PC-3 (cell line): ENCODE measurements at regions not wholly inside any gene's neighbourhood (a gene's known extent, or its start where the extent isn't known, plus 50 kb on each side); places are given as distances from the start of the nearest gene placed in this dataset.

ENCODE experiments used
- ATAC-seq: fragments of 200-7000 bp; cut with Tn5 transposase; 2 replicates; pipeline ENCODE4 v1.9.1; 2020; ENCODE audit warnings: mild to moderate bottlenecking, moderate library complexity
- BruUV-seq: library from RNA; stranded (reverse); fragments of 400-500 nt; replicated peaks from 2 replicates; lab custom pipeline; 2021; lab: Mats Ljungman, UMichigan
- CTCF ChIA-PET: fragments of 300-600 bp; sonication (Branson Sonifier 250); formaldehyde crosslinking; loops from one replicate; lab custom pipeline; 2022; ENCODE audit warnings: antibody characterized with exemption; lab: Charles Lee
- POLR2A ChIA-PET: fragments of 300-600 bp; sonication (Branson Sonifier 250); formaldehyde crosslinking; loops from one replicate; lab custom pipeline; 2022; ENCODE audit warnings: antibody characterized with exemption; ENCODE audit not compliant: unreplicated experiment; lab: Charles Lee
- DNase-seq: peaks from one replicate; pipeline ENCODE4 v3.0.0-alpha.2; 2015
- H2AFZ ChIP-seq: fragments of 300-600 bp; sonication (generic); 2 replicates; pipeline ENCODE4 v1.6.0; 2016; ENCODE audit warnings: antibody characterized with exemption, low read length
- H3F3A ChIP-seq: fragments of 300-600 bp; sonication (generic); one replicate; pipeline ENCODE4 v1.6.0; 2017; ENCODE audit warnings: antibody characterized with exemption, low read length, control low read depth, mild to moderate bottlenecking; ENCODE audit not compliant: unreplicated experiment
- H3K27ac ChIP-seq: fragments of 300-600 bp; sonication (generic); 2 replicates; pipeline ENCODE4 v1.5.1; 2016; ENCODE audit warnings: mild to moderate bottlenecking, low read length
- H3K27me3 ChIP-seq: fragments of 300-600 bp; sonication (generic); 2 replicates; pipeline ENCODE4 v1.6.1; 2016; ENCODE audit warnings: low read length, mixed read lengths
- H3K36me3 ChIP-seq: fragments of 300-600 bp; sonication (generic); 2 replicates; pipeline ENCODE4 v1.6.1; 2016; ENCODE audit warnings: low read depth, mixed run types, low read length, mixed read lengths
- H3K4me1 ChIP-seq: fragments of 300-600 bp; sonication (generic); 2 replicates; pipeline ENCODE4 v1.5.1; 2016; ENCODE audit warnings: low read length; ENCODE audit not compliant: insufficient read depth
- H3K4me2 ChIP-seq: fragments of 300-600 bp; sonication (generic); 2 replicates; pipeline ENCODE4 v1.6.0; 2016; ENCODE audit warnings: low read length
- H3K4me3 ChIP-seq: fragments of 300-600 bp; sonication (generic); 2 replicates; pipeline ENCODE4 v1.5.1; 2016; ENCODE audit warnings: mild to moderate bottlenecking, low read length, mixed read lengths
- H3K79me2 ChIP-seq: fragments of 300-600 bp; sonication (generic); 2 replicates; pipeline ENCODE4 v1.6.1; 2017; ENCODE audit warnings: low read length, mixed read lengths
- H3K9ac ChIP-seq: fragments of 300-600 bp; sonication (generic); 2 replicates; pipeline ENCODE4 v1.6.0; 2016; ENCODE audit warnings: mild to moderate bottlenecking, low read length
- H3K9me2 ChIP-seq: fragments of 300-600 bp; sonication (generic); replicated peaks from 2 replicates; pipeline ENCODE4 v1.6.1; 2016; ENCODE audit warnings: mixed run types, low read length, mixed read lengths
- H3K9me3 ChIP-seq: fragments of 300-600 bp; sonication (generic); 2 replicates; pipeline ENCODE4 v1.6.1; 2016; ENCODE audit warnings: low read length, mixed read lengths
- H4K20me1 ChIP-seq: fragments of 300-600 bp; sonication (generic); 2 replicates; pipeline ENCODE4 v1.6.1; 2016; ENCODE audit warnings: low read length, mixed read lengths
- EZH2 ChIP-seq: fragments of 300-600 bp; sonication (generic); IDR thresholded peaks from one replicate; pipeline ENCODE4 v1.6.1; 2017; ENCODE audit warnings: antibody characterized with exemption, mild to moderate bottlenecking, low read length; ENCODE audit not compliant: unreplicated experiment
- EZH2phosphoT487 ChIP-seq: fragments of 300-600 bp; sonication (generic); IDR thresholded peaks from 2 replicates; pipeline ENCODE4 v1.6.1; 2018; ENCODE audit warnings: mild to moderate bottlenecking, antibody characterized with exemption, low read length, borderline replicate concordance
- intact Hi-C: fragments of 100-400 bp; cut with micrococcal nuclease; formaldehyde crosslinking; loops from 2 replicates; pipeline ENCODE4 v1.9.0; 2023
- TF ChIP-seq, protein P1 (sequence below): fragments of 300-600 bp; sonication (generic); conservative IDR thresholded peaks from 2 replicates; pipeline ENCODE4 v1.5.1; 2017; ENCODE audit warnings: antibody characterized with exemption, low read depth, mild to moderate bottlenecking, low read length

- peak overlapping the region; percentile 24 for H3K4me2 ChIP-seq
- no peaks in the 10 kb centered on the region for H3K79me2 ChIP-seq
- POLR2A ChIA-PET = no interaction called here
- no peaks in the 10 kb centered on the region for H4K20me1 ChIP-seq
- BruUV-seq = no TSS peak
- no peak overlapping the region for H3K9ac ChIP-seq
- CTCF ChIA-PET = no interaction called here
- no peaks in the 10 kb centered on the region for H3K9me3 ChIP-seq
- H3K36me3 ChIP-seq = no peaks in the 10 kb centered on the region
- no peak overlapping the region for H3K4me3 ChIP-seq
- no peak for DNase-seq
- H3F3A ChIP-seq = no peaks in the 10 kb centered on the region
- H3K27ac ChIP-seq = no peak overlapping the region
- no peaks in the 10 kb centered on the region for H3K9me2 ChIP-seq
- no peak for TF ChIP-seq EZH2phosphoT487
- peaks cover 12% of the 10 kb centered on the region; the same call in 1 of the 2 replicates for H3K4me1 ChIP-seq
- no peaks in the 10 kb centered on the region for H3K27me3 ChIP-seq
- no peak for ATAC-seq
- intact Hi-C loops = no loop called here
- no peak overlapping the region for H2AFZ ChIP-seq
These were observed 424.4 kb upstream of the MARCKS start for GRCh38 chr6:113432521-113433334.

- Histone ChIP-seq H3F3A (no peaks in the 10 kb centered on the region), H3K4me3 (no peak overlapping the region), H3K9ac (no peak overlapping the region), H3K36me3 (no peaks in the 10 kb centered on the region), H3K9me3 (no peaks in the 10 kb centered on the region), H3K4me1 (peaks cover 12% of the 10 kb centered on the region; the same call in 1 of the 2 replicates), H3K9me2 (no peaks in the 10 kb centered on the region), H4K20me1 (no peaks in the 10 kb centered on the region), H3K27ac (no peak overlapping the region), H3K79me2 (no peaks in the 10 kb centered on the region), H3K4me2 (peak overlapping the region; percentile 24), H2AFZ (peak overlapping the region; percentile 29; the same call in 1 of the 2 replicates), H3K27me3 (no peaks in the 10 kb centered on the region)
- ChIA-PET CTCF (no interaction called here), POLR2A (no interaction called here)
- ATAC-seq (no peak), DNase-seq (peak; percentile 66)
- intact Hi-C loops = no loop called here
- no TSS peak for BruUV-seq
- TF ChIP-seq EZH2phosphoT487 (no peak), EZH2 (no peak)
- TF ChIP-seq, protein P1, sequence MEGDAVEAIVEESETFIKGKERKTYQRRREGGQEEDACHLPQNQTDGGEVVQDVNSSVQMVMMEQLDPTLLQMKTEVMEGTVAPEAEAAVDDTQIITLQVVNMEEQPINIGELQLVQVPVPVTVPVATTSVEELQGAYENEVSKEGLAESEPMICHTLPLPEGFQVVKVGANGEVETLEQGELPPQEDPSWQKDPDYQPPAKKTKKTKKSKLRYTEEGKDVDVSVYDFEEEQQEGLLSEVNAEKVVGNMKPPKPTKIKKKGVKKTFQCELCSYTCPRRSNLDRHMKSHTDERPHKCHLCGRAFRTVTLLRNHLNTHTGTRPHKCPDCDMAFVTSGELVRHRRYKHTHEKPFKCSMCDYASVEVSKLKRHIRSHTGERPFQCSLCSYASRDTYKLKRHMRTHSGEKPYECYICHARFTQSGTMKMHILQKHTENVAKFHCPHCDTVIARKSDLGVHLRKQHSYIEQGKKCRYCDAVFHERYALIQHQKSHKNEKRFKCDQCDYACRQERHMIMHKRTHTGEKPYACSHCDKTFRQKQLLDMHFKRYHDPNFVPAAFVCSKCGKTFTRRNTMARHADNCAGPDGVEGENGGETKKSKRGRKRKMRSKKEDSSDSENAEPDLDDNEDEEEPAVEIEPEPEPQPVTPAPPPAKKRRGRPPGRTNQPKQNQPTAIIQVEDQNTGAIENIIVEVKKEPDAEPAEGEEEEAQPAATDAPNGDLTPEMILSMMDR = no peak
These were observed 423.7 kb upstream of the MARCKS start for GRCh38 chr6:113433335-113433991.

DNA sequence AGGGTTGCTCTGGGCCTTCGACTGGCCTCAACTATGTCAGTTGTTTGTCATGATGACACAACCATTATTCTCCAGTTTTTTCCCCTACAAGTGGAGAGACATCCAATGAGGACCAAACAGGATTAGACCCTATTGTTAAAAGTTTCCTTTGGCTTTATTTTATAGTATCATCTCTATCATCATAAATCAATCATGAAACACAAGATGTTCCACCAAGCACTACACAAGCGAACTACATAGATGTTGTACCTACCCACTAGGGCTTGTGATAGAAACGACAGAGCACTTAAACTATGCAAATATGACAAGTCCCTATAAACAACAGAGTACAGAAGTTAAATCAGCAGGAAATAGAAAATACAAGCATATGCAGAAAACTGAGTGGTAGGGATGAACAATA, 422.5 kb upstream of the MARCKS start:
- TF ChIP-seq, protein P1 = no peak
- TF ChIP-seq EZH2phosphoT487 (no peak), EZH2 (no peak)
- Histone ChIP-seq H3K9me2 (no peaks in the 10 kb centered on the region), H3K9ac (no peak overlapping the region), H3K27ac (no peak overlapping the region), H3K27me3 (no peaks in the 10 kb centered on the region), H2AFZ (no peak overlapping the region), H4K20me1 (no peaks in the 10 kb centered on the region), H3K4me2 (no peak overlapping the region), H3K4me1 (peaks cover 12% of the 10 kb centered on the region; the same call in 1 of the 2 replicates), H3K79me2 (no peaks in the 10 kb centered on the region), H3K9me3 (no peaks in the 10 kb centered on the region), H3K36me3 (no peaks in the 10 kb centered on the region), H3F3A (no peaks in the 10 kb centered on the region), H3K4me3 (no peak overlapping the region)
- ChIA-PET POLR2A (no interaction called here), CTCF (no interaction called here)
- BruUV-seq = no TSS peak
- ATAC-seq (no peak), DNase-seq (no peak)
- intact Hi-C loops = no loop called here
